DOHH2 (cell line): ENCODE measurements at regions not wholly inside any gene's neighbourhood (a gene's known extent, or its start where the extent isn't known, plus 50 kb on each side); places are given as distances from the start of the nearest gene placed in this dataset.

Experiments used
- H3F3A ChIP-seq: fragments of 200-600 bp; sonication (generic), shearing (Covaris generic); 2 replicates; pipeline ENCODE4 v1.6.0; 2016; ENCODE audit warnings: antibody characterized with exemption, mild to moderate bottlenecking; ENCODE audit not compliant: control insufficient read depth, insufficient read depth
- H3K27ac ChIP-seq: fragments of 200-600 bp; sonication (generic); 2 replicates; pipeline ENCODE4 v1.5.1; 2014; ENCODE audit warnings: low read depth, mild to moderate bottlenecking, low read length, moderate library complexity
- H3K27me3 ChIP-seq: fragments of 200-600 bp; sonication (generic); 2 replicates; pipeline ENCODE4 v1.6.1; 2014; ENCODE audit warnings: mild to moderate bottlenecking, low read length, mixed read lengths; ENCODE audit not compliant: control insufficient read depth
- H3K36me3 ChIP-seq: fragments of 200-600 bp; sonication (generic); 2 replicates; pipeline ENCODE4 v1.6.1; 2014; ENCODE audit warnings: mild to moderate bottlenecking, low read length, moderate library complexity, mixed read lengths; ENCODE audit not compliant: control insufficient read depth
- H3K4me1 ChIP-seq: fragments of 200-600 bp; sonication (generic); 2 replicates; pipeline ENCODE4 v1.6.1; 2014; ENCODE audit warnings: mild to moderate bottlenecking, low read length, mixed read lengths; ENCODE audit not compliant: control insufficient read depth
- H3K4me2 ChIP-seq: fragments of 200-600 bp; sonication (generic); 2 replicates; pipeline ENCODE4 v1.6.0; 2014; ENCODE audit warnings: mild to moderate bottlenecking, low read length, moderate library complexity
- H3K4me3 ChIP-seq: fragments of 200-600 bp; sonication (generic); 2 replicates; pipeline ENCODE4 v1.5.1; 2014; ENCODE audit warnings: mild to moderate bottlenecking, low read length, mixed read lengths
- H3K79me2 ChIP-seq: fragments of 200-600 bp; sonication (generic); 2 replicates; pipeline ENCODE4 v1.6.1; 2014; ENCODE audit warnings: mild to moderate bottlenecking, low read length, mixed read lengths; ENCODE audit not compliant: control insufficient read depth
- H3K9me2 ChIP-seq: fragments of 200-600 bp; sonication (generic); replicated peaks from 2 replicates; pipeline ENCODE4 v1.6.1; 2014; ENCODE audit warnings: mild to moderate bottlenecking, low read length, mixed read lengths; ENCODE audit not compliant: control insufficient read depth
- H3K9me3 ChIP-seq: fragments of 200-600 bp; sonication (generic); 2 replicates; pipeline ENCODE4 v1.6.1; 2014; ENCODE audit warnings: antibody characterized with exemption, low read length, mixed read lengths; ENCODE audit not compliant: control insufficient read depth, insufficient read depth
- H4K20me1 ChIP-seq: fragments of 200-600 bp; sonication (generic); 2 replicates; pipeline ENCODE4 v1.6.0; 2014; ENCODE audit warnings: low read depth, mild to moderate bottlenecking, antibody characterized with exemption, low read length, moderate library complexity; ENCODE audit not compliant: control insufficient read depth, insufficient read depth
- CTCF ChIP-seq: fragments of 200-600 bp; sonication (generic); IDR thresholded peaks from one replicate; pipeline ENCODE4 v1.5.1; 2014; ENCODE audit warnings: antibody characterized with exemption, mild to moderate bottlenecking, low read depth, low read length; ENCODE audit not compliant: poor library complexity, severe bottlenecking
- EZH2phosphoT487 ChIP-seq: fragments of 200-600 bp; sonication (generic); IDR thresholded peaks from 2 replicates; pipeline ENCODE4 v1.6.1; 2017; ENCODE audit warnings: borderline replicate concordance, mild to moderate bottlenecking, antibody characterized with exemption, low read length, moderate library complexity, mixed read lengths

- H3K27me3 ChIP-seq = peaks cover 19% of the 10 kb centered on the region
- H3K9me3 ChIP-seq = no peaks in the 10 kb centered on the region
- no peaks in the 10 kb centered on the region for H4K20me1 ChIP-seq
- H3K4me2 ChIP-seq = no peak overlapping the region
- no peaks in the 10 kb centered on the region for H3K9me2 ChIP-seq
- H3K4me3 ChIP-seq = no peak overlapping the region
- H3K27ac ChIP-seq = no peak overlapping the region
- H3K4me1 ChIP-seq = peaks cover 8% of the 10 kb centered on the region
- TF ChIP-seq EZH2phosphoT487 = no peak
- no peak for TF ChIP-seq CTCF
- H3K36me3 ChIP-seq = no peaks in the 10 kb centered on the region
- peaks cover 4% of the 10 kb centered on the region; the same call in 1 of the 2 replicates for H3F3A ChIP-seq
- no peaks in the 10 kb centered on the region for H3K79me2 ChIP-seq
Measured at GRCh38 chr1:212544110-212544509, 64.5 kb upstream of the ATF3 start.

GRCh38 chr1:212545941-212546635 lies 62.5 kb upstream of the ATF3 start:
- H3K9me2 ChIP-seq = no peaks in the 10 kb centered on the region
- H3K79me2 ChIP-seq = no peaks in the 10 kb centered on the region
- H3K9me3 ChIP-seq = no peaks in the 10 kb centered on the region
- H3K27me3 ChIP-seq = peaks cover 26% of the 10 kb centered on the region
- peaks cover 4% of the 10 kb centered on the region; the same call in 1 of the 2 replicates for H3F3A ChIP-seq
- H3K36me3 ChIP-seq = no peaks in the 10 kb centered on the region
- H3K4me2 ChIP-seq = no peak overlapping the region
- H3K4me3 ChIP-seq = no peak overlapping the region
- no peaks in the 10 kb centered on the region for H4K20me1 ChIP-seq
- H3K27ac ChIP-seq = no peak overlapping the region
- peaks cover 8% of the 10 kb centered on the region for H3K4me1 ChIP-seq
- TF ChIP-seq EZH2phosphoT487 (no peak), CTCF (no peak)

DNA sequence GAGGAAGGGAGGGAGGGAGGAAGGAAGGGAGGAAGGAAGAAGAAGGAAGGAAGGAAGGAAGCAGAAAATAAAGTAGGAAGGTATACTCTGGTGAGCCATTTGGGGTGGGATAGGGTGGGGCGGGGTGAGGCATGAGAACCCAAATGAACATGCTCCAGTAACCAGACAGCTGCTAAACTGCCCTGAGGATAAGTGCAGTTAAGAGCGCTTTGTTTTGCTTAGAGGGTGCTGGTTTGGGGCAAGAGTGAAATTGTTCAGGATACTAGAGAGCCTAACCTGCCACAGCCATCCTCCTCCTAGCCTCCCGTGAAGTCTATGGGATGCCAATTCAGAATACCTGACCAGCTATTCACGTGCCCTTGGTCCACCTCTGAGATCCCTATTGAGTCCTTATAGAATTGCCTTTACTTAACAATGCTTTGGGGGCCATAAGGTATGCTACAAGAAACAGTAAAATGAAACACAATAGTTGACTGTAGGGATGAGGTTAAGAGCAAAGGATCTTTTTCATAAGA lies 59.0 kb upstream of the ATF3 start:
- no peaks in the 10 kb centered on the region for H3K79me2 ChIP-seq
- H3K9me3 ChIP-seq = no peaks in the 10 kb centered on the region
- no peaks in the 10 kb centered on the region for H3K4me1 ChIP-seq
- H3K4me2 ChIP-seq = no peak overlapping the region
- no peaks in the 10 kb centered on the region for H3K9me2 ChIP-seq
- H3K36me3 ChIP-seq = no peaks in the 10 kb centered on the region
- TF ChIP-seq CTCF (no peak), EZH2phosphoT487 (no peak)
- peaks cover 27% of the 10 kb centered on the region for H3K27me3 ChIP-seq
- H3K27ac ChIP-seq = no peak overlapping the region
- H3F3A ChIP-seq = no peaks in the 10 kb centered on the region
- no peaks in the 10 kb centered on the region for H4K20me1 ChIP-seq
- H3K4me3 ChIP-seq = no peak overlapping the region
